HUES64 (cell line): ENCODE measurements at regions not wholly inside any gene's neighbourhood (a gene's known extent, or its start where the extent isn't known, plus 50 kb on each side); places are given as distances from the start of the nearest gene placed in this dataset.

Experiments used
- H3K27ac ChIP-seq: 2 replicates; pipeline ENCODE4 v1.7.0; 2013; ENCODE audit warnings: low read depth, low read length, inconsistent platforms
- H3K27me3 ChIP-seq: 2 replicates; pipeline ENCODE4 v1.6.1; 2013; ENCODE audit warnings: mild to moderate bottlenecking, low read length; ENCODE audit not compliant: insufficient read depth
- H3K36me3 ChIP-seq: 2 replicates; pipeline ENCODE4 v1.6.1; 2013; ENCODE audit warnings: mild to moderate bottlenecking, low read length; ENCODE audit not compliant: insufficient read depth
- H3K4me1 ChIP-seq: 2 replicates; pipeline ENCODE4 v1.6.1; 2013; ENCODE audit warnings: mild to moderate bottlenecking, low read length, moderate library complexity; ENCODE audit not compliant: insufficient read depth
- H3K4me3 ChIP-seq: 2 replicates; pipeline ENCODE4 v1.5.1; 2013; ENCODE audit warnings: mild to moderate bottlenecking, low read length, moderate library complexity
- H3K9ac ChIP-seq: 2 replicates; pipeline ENCODE4 v1.6.1; 2013; ENCODE audit warnings: mild to moderate bottlenecking, low read depth, low read length
- H3K9me3 ChIP-seq: 2 replicates; pipeline ENCODE4 v1.6.1; 2013; ENCODE audit warnings: low read depth, low read length; ENCODE audit not compliant: insufficient read depth
- WGBS: fragments of 150-250, 120-280 bp; methylation state at CpG from one replicate; pipeline ENCODE4 v1.1.7; 2013; ENCODE audit warnings: missing lambda C conversion rate; 5-methylcytosine and 5-hydroxymethylcytosine counted together

DNA sequence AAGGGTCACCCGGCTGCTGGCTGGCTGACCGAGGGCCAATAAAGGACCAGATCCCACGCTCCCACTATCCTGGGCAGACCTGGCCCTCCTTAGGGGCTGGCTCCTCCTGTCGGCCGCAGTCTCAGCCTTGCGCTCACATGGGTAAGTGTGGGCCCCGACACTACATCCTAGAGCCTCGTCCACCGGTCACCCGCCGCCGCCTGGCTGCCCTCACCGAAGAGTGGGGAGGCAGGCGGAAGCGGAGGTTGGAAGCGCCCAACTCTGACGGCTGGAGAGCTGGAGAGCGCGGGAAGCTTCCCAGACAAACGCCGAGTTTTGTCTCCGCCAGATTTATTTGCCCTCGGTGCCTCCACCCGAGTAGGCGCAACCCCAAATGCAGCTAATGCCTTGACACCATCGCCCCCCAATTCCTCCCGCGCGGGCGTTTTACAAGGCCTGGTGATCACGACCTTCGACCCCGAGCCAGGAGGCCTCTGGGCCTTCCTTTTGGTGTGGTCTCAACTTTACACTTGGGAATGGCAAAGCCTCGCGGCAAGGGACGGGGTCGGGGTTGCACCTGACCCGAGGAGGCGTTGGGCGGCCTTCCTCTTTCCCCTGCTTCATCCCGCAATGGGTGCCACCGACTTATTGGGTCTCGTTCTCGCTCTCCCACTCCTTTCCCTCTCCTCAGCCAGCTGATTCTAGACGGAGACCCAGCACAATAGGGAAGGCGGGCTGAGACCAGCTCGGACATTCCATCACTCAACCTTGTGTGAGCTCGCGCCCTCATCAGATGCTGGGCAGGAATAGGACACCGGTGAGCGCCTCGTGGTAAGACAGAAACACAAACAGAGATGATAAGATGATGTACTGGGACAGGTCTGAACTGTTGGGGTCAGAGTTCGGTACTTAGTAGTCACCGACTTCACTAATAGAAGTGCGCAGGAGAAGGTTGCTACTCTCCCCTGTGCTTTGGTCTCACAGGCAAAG is 78.3 kb upstream of the ANO4 start:
- no peaks in the 10 kb centered on the region for H3K36me3 ChIP-seq
- no peak overlapping the region for H3K9ac ChIP-seq
- H3K27me3 ChIP-seq = peaks cover 55% of the 10 kb centered on the region
- peaks cover 14% of the 10 kb centered on the region for H3K4me1 ChIP-seq
- H3K4me3 ChIP-seq = peak overlapping the region; percentile 58
- no peaks in the 10 kb centered on the region for H3K9me3 ChIP-seq
- no peak overlapping the region for H3K27ac ChIP-seq
- 79% methylated on average over 55 of the region's 55 CpGs for WGBS

DNA sequence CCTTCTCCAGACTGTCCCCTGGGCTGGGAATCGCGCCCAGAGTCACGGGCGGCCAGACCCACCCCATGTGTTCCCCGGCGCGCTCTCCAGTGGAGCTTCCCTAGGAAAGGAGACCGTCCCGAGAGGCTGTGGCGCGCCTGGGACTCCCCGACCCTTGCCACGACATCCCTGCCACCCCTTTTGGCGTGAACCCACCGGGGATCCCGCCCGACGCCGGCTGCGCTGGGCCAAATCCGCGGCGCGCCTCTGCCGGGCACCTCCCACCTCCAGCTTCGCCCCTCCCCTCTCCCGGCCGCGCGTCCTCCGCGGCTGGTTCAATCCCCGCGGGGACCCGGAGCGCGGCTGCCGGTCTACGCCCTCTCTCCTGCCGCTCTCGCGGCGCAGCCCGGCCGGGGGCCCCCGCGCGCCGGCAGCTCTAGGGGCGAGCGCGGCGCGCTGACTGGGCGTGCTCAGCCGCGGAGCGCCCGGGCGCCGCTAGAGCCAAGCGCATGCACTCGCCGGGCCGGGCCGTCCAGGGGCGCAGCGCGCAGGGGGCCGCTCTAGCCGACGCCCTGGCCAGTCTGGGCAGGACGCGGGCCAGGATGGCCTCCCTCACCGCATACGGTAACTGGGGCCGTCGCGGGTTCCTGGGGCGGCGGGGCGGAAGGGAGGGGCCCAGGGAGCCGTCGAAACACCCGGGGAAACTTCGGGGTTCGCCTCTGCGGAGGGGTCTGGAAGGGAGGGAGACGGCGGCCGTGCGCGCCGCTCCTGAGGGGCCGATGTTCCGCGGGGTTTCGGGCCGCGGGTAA is 77.4 kb upstream of the ANO4 start:
- peaks cover 55% of the 10 kb centered on the region for H3K27me3 ChIP-seq
- peak overlapping the region; percentile 58 for H3K4me3 ChIP-seq
- H3K4me1 ChIP-seq = peaks cover 14% of the 10 kb centered on the region
- no peaks in the 10 kb centered on the region for H3K36me3 ChIP-seq
- peak overlapping the region; percentile 49 for H3K9ac ChIP-seq
- H3K9me3 ChIP-seq = no peaks in the 10 kb centered on the region
- under 1% methylated on average over 100 of the region's 100 CpGs for WGBS
- H3K27ac ChIP-seq = no peak overlapping the region

GRCh38 chr12:100717733-100718067 is 76.9 kb upstream of the ANO4 start:
- no peaks in the 10 kb centered on the region for H3K9me3 ChIP-seq
- H3K27me3 ChIP-seq = peaks cover 55% of the 10 kb centered on the region
- H3K36me3 ChIP-seq = no peaks in the 10 kb centered on the region
- H3K9ac ChIP-seq = peak overlapping the region; percentile 49
- H3K27ac ChIP-seq = no peak overlapping the region
- peak overlapping the region; percentile 58 for H3K4me3 ChIP-seq
- WGBS = 4% methylated on average over 13 of the region's 13 CpGs
- H3K4me1 ChIP-seq = peaks cover 14% of the 10 kb centered on the region

GRCh38 chr12:100718187-100718586 is 76.4 kb upstream of the ANO4 start:
- H3K4me3 ChIP-seq = peak overlapping the region; percentile 58
- WGBS = 31% methylated on average over 5 of the region's 5 CpGs

DNA sequence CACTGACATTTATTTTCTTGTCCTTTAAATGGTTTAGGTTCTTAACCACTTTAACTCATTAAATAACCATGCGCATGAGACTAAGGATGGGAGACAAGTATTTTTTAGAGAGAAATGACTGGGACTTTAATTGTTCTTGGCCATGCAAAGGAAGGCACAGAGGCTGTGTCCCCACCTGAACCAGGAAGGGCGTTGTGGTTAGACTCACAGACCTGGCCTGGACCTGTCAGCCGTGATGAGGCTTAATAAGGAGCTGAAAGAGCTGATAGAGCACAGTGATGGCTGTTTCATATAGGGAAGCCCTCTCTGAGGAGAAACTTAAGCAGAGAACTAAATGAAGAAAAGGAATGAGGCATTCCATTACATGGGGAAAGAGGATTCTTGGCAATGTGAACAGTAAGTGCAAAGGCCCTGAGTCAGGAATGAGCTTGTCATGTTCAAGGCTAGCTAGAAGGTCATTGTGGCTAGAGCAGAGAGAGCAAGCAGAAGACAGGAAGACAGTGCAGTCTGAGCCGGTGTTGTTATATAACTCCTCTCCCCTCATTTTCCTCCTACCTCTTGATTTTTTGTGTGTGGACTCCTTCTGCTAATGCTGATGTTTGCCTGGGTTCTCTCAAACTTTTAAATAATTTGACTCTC is 74.4 kb upstream of the ANO4 start:
- Histone ChIP-seq H3K27me3 (peaks cover 54% of the 10 kb centered on the region), H3K4me3 (no peak overlapping the region), H3K9me3 (no peaks in the 10 kb centered on the region), H3K4me1 (peaks cover 24% of the 10 kb centered on the region), H3K9ac (no peak overlapping the region), H3K27ac (no peak overlapping the region), H3K36me3 (no peaks in the 10 kb centered on the region)
- WGBS = 84% methylated on average over 3 of the region's 4 CpGs

More at GRCh38 chr12:100718187-100718586, 76.4 kb upstream of the ANO4 start:
- Histone ChIP-seq H3K9ac (no peak overlapping the region), H3K36me3 (no peaks in the 10 kb centered on the region), H3K27ac (no peak overlapping the region), H3K27me3 (peaks cover 55% of the 10 kb centered on the region), H3K4me1 (peaks cover 14% of the 10 kb centered on the region), H3K9me3 (no peaks in the 10 kb centered on the region)

DNA sequence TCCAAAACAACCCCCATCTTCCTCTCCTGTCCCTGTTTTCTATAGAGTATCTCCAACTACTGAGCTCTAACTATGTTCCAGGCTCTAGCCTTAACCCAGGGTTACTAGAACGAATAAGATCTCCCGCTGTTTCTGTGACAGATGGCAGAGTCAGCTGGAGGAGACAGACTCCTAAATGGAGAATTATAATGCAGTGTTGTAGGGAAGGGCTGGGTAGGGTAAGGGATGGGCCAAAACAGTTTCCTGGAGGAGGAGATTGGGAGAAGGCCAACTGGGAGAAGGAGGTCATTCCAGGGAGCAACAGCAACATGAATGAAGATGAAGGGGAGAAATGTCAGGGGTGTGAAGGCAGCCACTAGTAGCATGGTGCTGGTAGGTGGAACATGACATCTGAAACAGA is 73.4 kb upstream of the ANO4 start:
- no peak overlapping the region for H3K27ac ChIP-seq
- peaks cover 43% of the 10 kb centered on the region for H3K27me3 ChIP-seq
- no peaks in the 10 kb centered on the region for H3K36me3 ChIP-seq
- H3K4me3 ChIP-seq = no peak overlapping the region
- H3K9me3 ChIP-seq = no peaks in the 10 kb centered on the region
- H3K9ac ChIP-seq = no peak overlapping the region
- H3K4me1 ChIP-seq = peaks cover 24% of the 10 kb centered on the region
- 81% methylated on average over 2 of the region's 2 CpGs for WGBS

GRCh38 chr12:100724071-100724470 is 70.5 kb upstream of the ANO4 start:
- H3K4me1 ChIP-seq = peaks cover 10% of the 10 kb centered on the region
- peaks cover 14% of the 10 kb centered on the region for H3K27me3 ChIP-seq
- WGBS = 51% methylated on average over 3 of the region's 3 CpGs
- no peak overlapping the region for H3K4me3 ChIP-seq
- H3K27ac ChIP-seq = no peak overlapping the region
- no peaks in the 10 kb centered on the region for H3K9me3 ChIP-seq
- no peak overlapping the region for H3K9ac ChIP-seq
- H3K36me3 ChIP-seq = no peaks in the 10 kb centered on the region

DNA sequence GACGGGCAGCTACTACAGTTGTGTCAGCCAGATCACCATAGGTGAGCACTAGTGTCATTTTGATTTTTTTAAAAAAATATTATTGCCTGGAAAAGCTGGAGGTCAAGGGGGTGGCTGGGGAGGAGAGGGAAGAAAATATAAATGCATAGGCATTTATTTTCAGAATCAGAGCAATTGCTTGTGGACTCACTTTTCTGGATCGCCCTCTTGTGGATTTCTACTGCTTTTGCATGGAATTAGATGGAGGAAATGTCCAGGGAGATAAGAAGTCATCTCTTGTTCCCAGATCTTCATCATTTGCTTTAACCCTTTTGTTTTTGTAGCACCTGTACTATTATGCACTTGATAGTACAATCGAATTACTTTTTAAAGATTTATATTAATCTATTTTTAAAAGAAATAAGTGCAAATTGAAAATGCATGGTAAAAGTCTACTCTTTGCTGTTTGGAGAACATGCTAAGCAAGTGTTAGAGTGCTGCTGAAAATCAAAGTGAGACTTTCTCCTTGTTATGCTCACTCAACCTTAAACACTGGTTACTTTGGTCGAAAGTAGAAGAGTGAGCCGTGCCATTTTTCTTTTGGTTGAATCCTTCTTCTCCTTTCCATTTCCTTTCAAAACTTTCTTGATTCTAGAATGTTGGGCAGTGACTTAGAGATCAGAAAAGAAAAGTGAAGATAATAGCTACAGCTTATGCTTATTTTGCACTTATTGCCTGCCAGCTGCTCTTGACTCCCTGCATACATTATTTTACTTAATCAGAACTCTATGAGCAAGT is 60.6 kb upstream of the ANO4 start:
- no peak overlapping the region for H3K9ac ChIP-seq
- H3K4me1 ChIP-seq = 0 out of 2 replicates have a peak, but pooled peaks cover 2% of the 10 kb centered on the region
- H3K27me3 ChIP-seq = no peaks in the 10 kb centered on the region
- 79% methylated on average over 4 of the region's 5 CpGs for WGBS
- no peaks in the 10 kb centered on the region for H3K36me3 ChIP-seq
- no peak overlapping the region for H3K4me3 ChIP-seq
- H3K27ac ChIP-seq = no peak overlapping the region
- no peaks in the 10 kb centered on the region for H3K9me3 ChIP-seq

- Histone ChIP-seq H3K27me3 (no peaks in the 10 kb centered on the region), H3K36me3 (no peaks in the 10 kb centered on the region), H3K4me1 (no peaks in the 10 kb centered on the region), H3K9ac (no peak overlapping the region), H3K9me3 (no peaks in the 10 kb centered on the region), H3K27ac (no peak overlapping the region), H3K4me3 (no peak overlapping the region)
- WGBS = 94% methylated on average over 2 of the region's 2 CpGs
Measured at GRCh38 chr12:100737168-100737567, 57.4 kb upstream of the ANO4 start.

DNA sequence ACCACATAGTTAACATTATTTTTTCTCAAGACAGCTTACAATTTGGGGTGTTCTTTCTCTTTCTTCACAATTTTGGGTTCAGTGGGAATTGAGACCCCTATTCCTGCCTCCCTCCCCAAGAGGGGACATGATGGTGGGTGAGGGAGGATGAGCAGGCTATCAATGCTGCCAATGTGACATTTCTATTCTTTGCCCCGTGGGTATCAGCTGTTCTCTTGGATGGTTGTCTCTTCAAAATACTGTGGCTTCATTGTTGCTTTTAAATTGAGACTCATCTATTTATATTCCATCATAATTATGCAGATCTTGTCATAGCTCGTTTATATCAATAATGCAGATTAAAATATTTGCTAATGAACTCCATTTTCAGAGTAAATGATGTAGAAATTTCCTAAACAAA is 56.5 kb upstream of the ANO4 start:
- Histone ChIP-seq H3K4me3 (no peak overlapping the region), H3K27me3 (no peaks in the 10 kb centered on the region), H3K9ac (no peak overlapping the region), H3K27ac (no peak overlapping the region), H3K36me3 (no peaks in the 10 kb centered on the region), H3K4me1 (no peaks in the 10 kb centered on the region), H3K9me3 (no peaks in the 10 kb centered on the region)
- WGBS = 86% methylated on average over 1 of the region's 2 CpGs
